ENCODE measurements at regions not wholly inside any gene's neighbourhood (a gene's known extent, or its start where the extent isn't known, plus 50 kb on each side); places are given as distances from the start of the nearest gene placed in this dataset.
A peak's percentile ranks its signal among the peaks of the same experiment; 100 is the strongest.

DNA sequence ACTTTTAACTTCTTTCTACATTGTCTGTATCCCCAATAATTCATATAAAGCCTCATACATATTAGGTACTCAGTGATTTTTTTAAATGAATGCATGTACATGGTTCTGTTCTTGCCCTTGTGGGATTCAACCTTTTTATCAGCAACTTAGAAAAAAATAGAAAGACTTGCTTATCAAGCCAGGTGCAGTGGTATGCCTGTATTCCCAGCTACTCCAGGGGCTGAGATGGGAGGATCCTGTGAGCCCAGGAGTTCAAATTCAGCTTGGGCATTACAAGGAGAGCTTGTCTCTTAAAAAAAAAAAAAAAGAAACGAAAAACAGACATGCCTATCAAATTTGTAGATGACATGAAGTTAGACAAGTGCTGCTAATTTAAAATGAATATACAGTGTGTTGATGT lies 54.2 kb upstream of the MYCBP2 start:
- H3K4me1 ChIP-seq (ENCODE audit: control insufficient read depth in 1 of 2, insufficient read depth in 2 of 2, low read length in 2 of 2) = peaks cover 11 to 18% of the 10 kb centered on the region in 2 donors
- H3K36me3 ChIP-seq (replicated peaks in 1 of 2; ENCODE audit: control insufficient read depth in 1 of 2, insufficient read depth in 2 of 2, low read length in 2 of 2) = no peaks in the 10 kb centered on the region
- Mint-ChIP-seq H3K36me3 (no peaks in the 10 kb centered on the region), H3K4me3 (no peak overlapping the region), H3K9me3 (peaks cover 0 to 3% (median 0%) of the 10 kb centered on the region in 7 donors), H3K27me3 (ENCODE audit: low read depth in 3 of 3) (peaks cover 0 to 2% (median 0%) of the 10 kb centered on the region in 3 donors), H3K4me1 (peaks cover 19% of the 10 kb centered on the region), H3K27ac (peak overlapping the region in 1 of 7 donors; percentile 41)
- H3K4me2 ChIP-seq (replicated peaks; ENCODE audit: extremely low read depth, low read length, poor library complexity, severe bottlenecking) = no peak overlapping the region
- H4K20me1 ChIP-seq (ENCODE audit: insufficient read depth, low read length) = no peaks in the 10 kb centered on the region
- H3K4me3 ChIP-seq (replicated peaks in 1 of 3; ENCODE audit: low read depth in 2 of 3, low read length in 3 of 3) = no peak overlapping the region
- DNase-seq = no peak
- WGBS (ENCODE audit: insufficient coverage) = no CpG with 5 or more reads among the region's 1 CpG
- TF ChIP-seq CTCF (IDR thresholded peaks at IDR 0.05) = no peak
- no peak overlapping the region for H3K9ac ChIP-seq (ENCODE audit: insufficient read depth, low read length, poor library complexity, severe bottlenecking)
- intact Hi-C loops (cut with micrococcal nuclease) = no loop called here
- H3K79me2 ChIP-seq (ENCODE audit: insufficient read depth, low read length) = no peaks in the 10 kb centered on the region
- no peaks in the 10 kb centered on the region for H3K9me3 ChIP-seq (replicated peaks in 1 of 2; ENCODE audit: control insufficient read depth in 1 of 2, insufficient read depth in 1 of 2, low read length in 2 of 2)
- H2AFZ ChIP-seq (ENCODE audit: insufficient read depth, low read depth, low read length, poor library complexity, severe bottlenecking) = no peak overlapping the region
- no peaks in the 10 kb centered on the region for H3K27me3 ChIP-seq (ENCODE audit: control insufficient read depth in 2 of 2, insufficient read depth in 2 of 2, low read length in 2 of 2)
- H3K27ac ChIP-seq (ENCODE audit: low read depth in 1 of 2, low read length in 2 of 2) = no peak overlapping the region

GRCh38 chr13:77379508-77379907 lies 52.6 kb upstream of the MYCBP2 start:
- Mint-ChIP-seq H3K27me3 (ENCODE audit: low read depth in 3 of 3) (peaks cover 0 to 2% (median 0%) of the 10 kb centered on the region in 3 donors), H3K9me3 (no peaks in the 10 kb centered on the region), H3K4me1 (peaks cover 24% of the 10 kb centered on the region), H3K36me3 (no peaks in the 10 kb centered on the region), H3K4me3 (no peak overlapping the region), H3K27ac (no peak overlapping the region)
- H3K4me1 ChIP-seq (ENCODE audit: control insufficient read depth in 1 of 2, insufficient read depth in 2 of 2, low read length in 2 of 2) = peaks cover 15 to 21% of the 10 kb centered on the region in 2 donors
- H3K9me3 ChIP-seq (replicated peaks in 1 of 2; ENCODE audit: control insufficient read depth in 1 of 2, insufficient read depth in 1 of 2, low read length in 2 of 2) = no peaks in the 10 kb centered on the region
- TF ChIP-seq CTCF (IDR thresholded peaks at IDR 0.05) = no peak
- no peak overlapping the region for H2AFZ ChIP-seq (ENCODE audit: insufficient read depth, low read depth, low read length, poor library complexity, severe bottlenecking)
- no peaks in the 10 kb centered on the region for H3K36me3 ChIP-seq (replicated peaks in 1 of 2; ENCODE audit: control insufficient read depth in 1 of 2, insufficient read depth in 2 of 2, low read length in 2 of 2)
- H3K9ac ChIP-seq (ENCODE audit: insufficient read depth, low read length, poor library complexity, severe bottlenecking) = no peak overlapping the region
- no peak for DNase-seq
- no peak overlapping the region for H3K27ac ChIP-seq (ENCODE audit: low read depth in 1 of 2, low read length in 2 of 2)
- no peak overlapping the region for H3K4me3 ChIP-seq (replicated peaks in 1 of 3; ENCODE audit: low read depth in 2 of 3, low read length in 3 of 3)
- intact Hi-C loops (cut with micrococcal nuclease) = no loop called here
- no peaks in the 10 kb centered on the region for H3K27me3 ChIP-seq (ENCODE audit: control insufficient read depth in 2 of 2, insufficient read depth in 2 of 2, low read length in 2 of 2)
- H4K20me1 ChIP-seq (ENCODE audit: insufficient read depth, low read length) = no peaks in the 10 kb centered on the region
- no peak overlapping the region for H3K4me2 ChIP-seq (replicated peaks; ENCODE audit: extremely low read depth, low read length, poor library complexity, severe bottlenecking)
- no peaks in the 10 kb centered on the region for H3K79me2 ChIP-seq (ENCODE audit: insufficient read depth, low read length)
- WGBS (ENCODE audit: insufficient coverage) = 100% methylated on average over 1 of the region's 2 CpGs

Measured in CD14-positive monocyte (primary cell).